ENCODE measurements at regions not wholly inside any gene's neighbourhood (a gene's known extent, or its start where the extent isn't known, plus 50 kb on each side); places are given as distances from the start of the nearest gene placed in this dataset.

DNA sequence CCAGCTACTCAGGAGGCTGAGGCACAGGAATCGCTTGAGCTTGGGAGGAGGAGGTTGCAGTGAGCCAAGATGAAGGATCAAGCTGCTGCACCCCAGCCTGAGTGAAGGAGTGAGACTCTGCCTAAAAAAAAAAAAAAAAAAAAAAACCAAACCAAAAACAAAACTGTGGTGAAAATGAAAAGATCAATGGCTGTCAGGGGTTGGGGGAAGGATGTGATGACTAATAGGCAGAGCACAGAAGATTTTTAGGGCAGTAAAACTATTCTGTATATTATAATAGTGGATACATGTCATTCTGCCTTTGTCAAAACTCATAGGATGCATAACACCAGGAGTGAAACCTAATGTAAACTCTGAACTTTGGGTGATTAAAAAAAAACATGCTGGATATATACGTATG lies 69.9 kb upstream of the ELOVL6 start:
- TF ChIP-seq GATA3 (IDR thresholded peaks at IDR 0.05; ENCODE audit: low read depth, low read length) (no peak), GATA2 (IDR thresholded peaks at IDR 0.05; ENCODE audit: low read depth, low read length) (no peak)

GRCh38 chr4:110266136-110266535 lies 67.7 kb upstream of the ELOVL6 start:
- TF ChIP-seq GATA3 (IDR thresholded peaks at IDR 0.05; ENCODE audit: low read depth, low read length) (no peak), GATA2 (IDR thresholded peaks at IDR 0.05; ENCODE audit: low read depth, low read length) (no peak)

DNA sequence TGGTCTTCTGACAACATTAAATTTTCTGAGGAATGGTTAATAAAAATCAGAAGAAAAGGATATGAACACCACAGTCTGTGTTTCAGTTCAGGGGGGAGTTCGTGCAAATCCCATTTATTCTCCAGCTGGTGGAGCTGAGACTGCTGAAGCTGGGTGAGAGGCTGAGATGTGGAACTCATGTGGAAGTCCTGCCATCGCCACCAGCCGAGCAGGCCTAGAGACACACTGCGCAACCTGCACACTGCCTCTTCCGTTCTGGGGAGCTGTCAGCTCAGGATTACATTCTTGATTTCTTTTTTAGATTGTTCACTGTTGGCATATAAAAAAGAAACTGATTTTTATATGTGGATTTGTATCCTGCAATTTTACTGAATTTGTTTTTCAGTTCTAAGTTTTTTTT lies 66.6 kb upstream of the ELOVL6 start:
- TF ChIP-seq GATA2 (IDR thresholded peaks at IDR 0.05; ENCODE audit: low read depth, low read length) (no peak), GATA3 (IDR thresholded peaks at IDR 0.05; ENCODE audit: low read depth, low read length) (no peak)

DNA sequence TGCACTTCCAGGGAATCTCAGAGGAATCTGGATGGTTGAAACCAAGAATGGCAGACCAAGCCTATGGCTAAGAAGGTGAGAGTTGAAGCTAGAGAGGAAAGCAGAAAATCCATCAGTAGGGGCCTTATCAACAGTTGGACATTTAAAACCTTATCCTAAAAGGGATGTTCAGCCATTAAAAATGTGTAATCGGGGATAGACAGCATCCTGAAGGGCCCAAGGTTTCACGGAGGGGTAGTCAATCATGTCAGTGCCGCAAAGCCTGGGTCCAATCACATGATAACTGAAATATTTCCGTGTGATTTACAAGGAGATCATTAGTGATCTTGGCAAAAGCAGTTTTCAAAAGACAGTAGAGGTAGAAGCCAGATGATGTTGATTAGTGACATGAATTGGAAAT lies 61.9 kb upstream of the ELOVL6 start:
- TF ChIP-seq GATA3 (IDR thresholded peaks at IDR 0.05; ENCODE audit: low read depth, low read length) = no peak
- no peak for TF ChIP-seq GATA2 (IDR thresholded peaks at IDR 0.05; ENCODE audit: low read depth, low read length)

DNA sequence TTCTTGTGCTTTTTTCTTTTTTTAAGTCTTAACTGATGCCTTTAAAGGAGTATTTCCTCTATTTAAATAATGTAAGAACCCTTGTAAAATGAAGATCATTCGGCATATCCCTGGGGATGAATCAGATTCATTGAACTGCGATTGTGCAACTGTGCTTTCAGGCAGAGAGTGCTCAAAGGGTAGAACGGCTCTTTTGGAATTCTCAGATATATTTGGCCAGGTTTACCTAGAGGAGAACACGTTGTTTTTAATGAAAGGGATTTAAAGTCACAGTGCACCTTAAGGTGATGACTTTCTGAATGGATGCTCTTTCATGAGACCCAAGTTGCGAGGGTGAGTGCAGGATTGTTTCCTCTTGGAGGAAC lies 51.6 kb upstream of the ELOVL6 start:
- TF ChIP-seq GATA3 (IDR thresholded peaks at IDR 0.05; ENCODE audit: low read depth, low read length) = no peak
- no peak for TF ChIP-seq GATA2 (IDR thresholded peaks at IDR 0.05; ENCODE audit: low read depth, low read length)

DNA sequence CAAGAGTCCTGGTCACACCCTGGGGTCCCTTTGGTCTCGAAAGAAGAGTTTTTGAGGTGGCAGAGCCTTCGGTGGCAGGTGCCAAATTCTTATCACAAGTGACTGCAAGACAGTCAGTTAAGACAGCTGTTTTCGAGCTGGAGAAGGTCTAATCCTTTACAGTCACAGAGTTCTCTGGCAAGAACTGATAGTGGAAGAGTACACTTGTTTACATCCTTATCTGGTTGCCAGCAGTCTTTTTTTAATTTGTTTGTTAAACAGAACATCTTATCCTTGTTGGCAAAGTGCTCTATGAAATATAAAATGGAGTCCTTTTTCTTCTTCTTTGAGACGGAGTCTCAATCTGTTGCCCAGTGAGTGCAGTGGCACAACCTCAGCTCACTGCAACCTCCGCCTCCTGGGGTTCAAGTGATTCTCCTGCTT lies 50.4 kb upstream of the ELOVL6 start:
- TF ChIP-seq GATA3 (IDR thresholded peaks at IDR 0.05; ENCODE audit: low read depth, low read length) = no peak
- TF ChIP-seq GATA2 (IDR thresholded peaks at IDR 0.05; ENCODE audit: low read depth, low read length) = no peak
